Retinal pigment epithelial cell (primary cell): ENCODE measurements at regions not wholly inside any gene's neighbourhood (a gene's known extent, or its start where the extent isn't known, plus 50 kb on each side); places are given as distances from the start of the nearest gene placed in this dataset.

Source experiments
- DNase-seq: peaks from one replicate; pipeline ENCODE4 v3.0.0-alpha.2; 2010; ENCODE audit warnings: low read depth
- H3K4me3 ChIP-seq: 2 replicates; pipeline ENCODE4 v1.5.1; 2011; ENCODE audit warnings: mild to moderate bottlenecking, low read length, control low read depth, moderate library complexity
- TF ChIP-seq, protein P1 (sequence below): conservative IDR thresholded peaks from 2 replicates; pipeline ENCODE4 v1.5.1; 2011; ENCODE audit warnings: low read depth, low read length, control low read depth, inconsistent platforms

DNA sequence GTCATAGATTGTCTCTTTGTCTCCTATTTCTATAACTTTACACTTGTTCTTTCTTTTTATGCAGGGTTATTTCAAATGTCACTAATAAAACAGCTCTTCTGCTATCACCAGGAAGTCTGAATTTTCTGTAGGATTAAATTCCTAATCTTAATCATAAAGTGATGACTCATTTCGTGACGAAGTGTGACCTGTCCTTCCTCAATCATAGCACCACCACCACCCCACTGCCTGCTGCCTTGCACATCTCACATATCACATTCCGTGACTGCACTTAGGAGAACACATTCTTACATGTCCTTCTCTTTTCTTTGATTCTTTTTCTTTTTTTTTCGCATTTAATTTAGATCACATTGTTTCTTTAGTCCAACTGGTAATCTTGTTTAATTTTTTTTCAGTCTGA, 57.7 kb upstream of the UGT2B7 start:
- H3K4me3 ChIP-seq: no peak overlapping the region
- TF ChIP-seq, protein P1, sequence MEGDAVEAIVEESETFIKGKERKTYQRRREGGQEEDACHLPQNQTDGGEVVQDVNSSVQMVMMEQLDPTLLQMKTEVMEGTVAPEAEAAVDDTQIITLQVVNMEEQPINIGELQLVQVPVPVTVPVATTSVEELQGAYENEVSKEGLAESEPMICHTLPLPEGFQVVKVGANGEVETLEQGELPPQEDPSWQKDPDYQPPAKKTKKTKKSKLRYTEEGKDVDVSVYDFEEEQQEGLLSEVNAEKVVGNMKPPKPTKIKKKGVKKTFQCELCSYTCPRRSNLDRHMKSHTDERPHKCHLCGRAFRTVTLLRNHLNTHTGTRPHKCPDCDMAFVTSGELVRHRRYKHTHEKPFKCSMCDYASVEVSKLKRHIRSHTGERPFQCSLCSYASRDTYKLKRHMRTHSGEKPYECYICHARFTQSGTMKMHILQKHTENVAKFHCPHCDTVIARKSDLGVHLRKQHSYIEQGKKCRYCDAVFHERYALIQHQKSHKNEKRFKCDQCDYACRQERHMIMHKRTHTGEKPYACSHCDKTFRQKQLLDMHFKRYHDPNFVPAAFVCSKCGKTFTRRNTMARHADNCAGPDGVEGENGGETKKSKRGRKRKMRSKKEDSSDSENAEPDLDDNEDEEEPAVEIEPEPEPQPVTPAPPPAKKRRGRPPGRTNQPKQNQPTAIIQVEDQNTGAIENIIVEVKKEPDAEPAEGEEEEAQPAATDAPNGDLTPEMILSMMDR: no peak
- peak; percentile 51 for DNase-seq

DNA sequence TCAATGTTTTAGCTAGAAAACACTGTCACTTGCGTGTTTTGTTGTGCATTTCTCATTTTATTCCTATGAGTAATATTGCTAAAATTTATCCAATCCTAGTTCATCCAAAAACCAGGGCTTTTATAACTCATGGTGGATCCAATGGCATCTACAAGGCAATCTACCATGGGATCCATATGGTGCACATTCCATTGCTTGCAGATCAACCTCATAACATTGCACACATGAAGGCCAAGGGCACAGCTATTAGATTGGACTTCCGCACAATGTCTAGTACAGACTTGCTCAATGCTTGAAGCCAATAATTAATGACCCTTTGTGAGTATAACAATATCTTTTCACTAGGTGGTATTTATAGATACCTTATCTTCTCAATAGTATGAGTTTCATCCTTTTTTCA, 57.2 kb upstream of the UGT2B7 start:
- TF ChIP-seq, protein P1: no peak
- DNase-seq: no peak
- H3K4me3 ChIP-seq: no peak overlapping the region

DNA sequence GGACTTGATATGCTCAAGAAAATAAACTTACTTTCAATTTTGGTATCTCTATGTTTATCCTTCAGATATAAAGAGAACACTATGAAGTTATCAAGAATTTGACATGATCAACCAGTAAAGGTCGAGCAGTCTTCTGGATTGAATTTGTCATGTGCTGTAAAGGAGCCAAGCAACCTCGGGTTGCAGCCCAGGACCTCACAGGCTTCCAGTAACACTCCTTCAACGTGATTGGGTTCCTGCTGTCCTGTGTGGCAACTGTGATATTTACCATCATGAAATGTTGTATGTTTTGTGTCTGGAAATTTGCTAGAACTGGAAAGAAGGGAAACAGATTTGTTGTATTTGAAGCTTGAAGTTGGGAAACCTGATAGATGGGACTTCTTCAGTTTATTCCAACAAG, 52.0 kb upstream of the UGT2B7 start:
- H3K4me3 ChIP-seq: no peak overlapping the region
- no peak for DNase-seq
- TF ChIP-seq, protein P1: no peak
